ENCODE measurements at regions not wholly inside any gene's neighbourhood (a gene's known extent, or its start where the extent isn't known, plus 50 kb on each side); places are given as distances from the start of the nearest gene placed in this dataset.
"Not testable (repeated sequence)": the region's sequence is repeated elsewhere in the genome, so short reads cannot be mapped to it uniquely, and the experiment has no call there.

- Histone ChIP-seq H3K36me3 (ENCODE audit: insufficient read depth) (no peaks in the 10 kb centered on the region), H3K4me1 (ENCODE audit: insufficient read depth) (peaks cover 1% of the 10 kb centered on the region), H3K27ac (ENCODE audit: low read depth) (no peak overlapping the region), H3K4me3 (ENCODE audit: low read depth, low read length) (no peak overlapping the region)
- no peak for DNase-seq (ENCODE audit: extremely low spot score)
- WGBS = 75% methylated on average over 1 of the region's 1 CpG
These were observed 306.9 kb upstream of the NREP start for GRCh38 chr5:112063856-112064255.

GRCh38 chr5:112063191-112063590, 306.2 kb upstream of the NREP start:
- H3K27ac ChIP-seq (ENCODE audit: low read depth) = no peak overlapping the region
- WGBS = 73% methylated on average over 2 of the region's 2 CpGs
- DNase-seq (ENCODE audit: extremely low spot score) = no peak

GRCh38 chr5:112062181-112062580, 305.2 kb upstream of the NREP start:
- DNase-seq (ENCODE audit: extremely low spot score) = no peak
- 84% methylated on average over 2 of the region's 2 CpGs for WGBS
- Histone ChIP-seq H3K4me3 (ENCODE audit: low read depth, low read length) (no peak overlapping the region), H3K36me3 (ENCODE audit: insufficient read depth) (no peaks in the 10 kb centered on the region), H3K27ac (ENCODE audit: low read depth) (no peak overlapping the region), H3K4me1 (ENCODE audit: insufficient read depth) (peaks cover 1% of the 10 kb centered on the region)

More at GRCh38 chr5:112063191-112063590, 306.2 kb upstream of the NREP start:
- Histone ChIP-seq H3K4me3 (ENCODE audit: low read depth, low read length) (no peak overlapping the region), H3K4me1 (ENCODE audit: insufficient read depth) (peaks cover 1% of the 10 kb centered on the region), H3K36me3 (ENCODE audit: insufficient read depth) (no peaks in the 10 kb centered on the region)

GRCh38 chr5:112061666-112062065, 304.7 kb upstream of the NREP start:
- no peak overlapping the region for H3K27ac ChIP-seq (ENCODE audit: low read depth)
- WGBS = 37% methylated on average over 1 of the region's 1 CpG
- peaks cover 1% of the 10 kb centered on the region for H3K4me1 ChIP-seq (ENCODE audit: insufficient read depth)
- no peak for DNase-seq (ENCODE audit: extremely low spot score)
- no peak overlapping the region for H3K4me3 ChIP-seq (ENCODE audit: low read depth, low read length)
- no peaks in the 10 kb centered on the region for H3K36me3 ChIP-seq (ENCODE audit: insufficient read depth)

GRCh38 chr5:112059579-112060135, 302.7 kb upstream of the NREP start:
- Histone ChIP-seq H3K4me1 (ENCODE audit: insufficient read depth) (peaks cover 1% of the 10 kb centered on the region), H3K4me3 (ENCODE audit: low read depth, low read length) (no peak overlapping the region), H3K27ac (ENCODE audit: low read depth) (no peak overlapping the region), H3K36me3 (ENCODE audit: insufficient read depth) (no peaks in the 10 kb centered on the region)
- 88% methylated on average over 3 of the region's 3 CpGs for WGBS
- no peak for DNase-seq (ENCODE audit: extremely low spot score)

- Histone ChIP-seq H3K4me3 (ENCODE audit: low read depth, low read length) (no peak overlapping the region), H3K4me1 (ENCODE audit: insufficient read depth) (no peaks in the 10 kb centered on the region), H3K27ac (ENCODE audit: low read depth) (no peak overlapping the region), H3K36me3 (ENCODE audit: insufficient read depth) (no peaks in the 10 kb centered on the region)
- no peak for DNase-seq (ENCODE audit: extremely low spot score)
- 81% methylated on average over 3 of the region's 3 CpGs for WGBS
These were observed 292.7 kb upstream of the NREP start for GRCh38 chr5:112049738-112050137.

- WGBS = 96% methylated on average over 5 of the region's 5 CpGs
These were observed 279.2 kb upstream of the NREP start for GRCh38 chr5:112036206-112036605.

GRCh38 chr5:112034421-112034979, 277.5 kb upstream of the NREP start:
- H3K4me3 ChIP-seq (ENCODE audit: low read depth, low read length) = no peak overlapping the region
- DNase-seq (ENCODE audit: extremely low spot score) = peak; percentile 40
- H3K4me1 ChIP-seq (ENCODE audit: insufficient read depth) = no peaks in the 10 kb centered on the region
- no peak overlapping the region for H3K27ac ChIP-seq (ENCODE audit: low read depth)
- no peaks in the 10 kb centered on the region for H3K36me3 ChIP-seq (ENCODE audit: insufficient read depth)

More at GRCh38 chr5:112036206-112036605, 279.2 kb upstream of the NREP start:
- no peak overlapping the region for H3K27ac ChIP-seq (ENCODE audit: low read depth)
- no peak for DNase-seq (ENCODE audit: extremely low spot score)
- H3K4me1 ChIP-seq (ENCODE audit: insufficient read depth) = no peaks in the 10 kb centered on the region
- no peak overlapping the region for H3K4me3 ChIP-seq (ENCODE audit: low read depth, low read length)
- H3K36me3 ChIP-seq (ENCODE audit: insufficient read depth) = no peaks in the 10 kb centered on the region

GRCh38 chr5:112026879-112027278, 269.9 kb upstream of the NREP start:
- not testable (repeated sequence) for H3K4me1 ChIP-seq (ENCODE audit: insufficient read depth); DNase-seq (ENCODE audit: extremely low spot score); H3K36me3 ChIP-seq (ENCODE audit: insufficient read depth); H3K4me3 ChIP-seq (ENCODE audit: low read depth, low read length); H3K27ac ChIP-seq (ENCODE audit: low read depth)
- WGBS = 89% methylated on average over 3 of the region's 3 CpGs

- 0% methylated on average over 1 of the region's 1 CpG for WGBS
- no peaks in the 10 kb centered on the region for H3K4me1 ChIP-seq (ENCODE audit: insufficient read depth)
- no peak overlapping the region for H3K4me3 ChIP-seq (ENCODE audit: low read depth, low read length)
- H3K27ac ChIP-seq (ENCODE audit: low read depth) = no peak overlapping the region
- H3K36me3 ChIP-seq (ENCODE audit: insufficient read depth) = no peaks in the 10 kb centered on the region
- DNase-seq (ENCODE audit: extremely low spot score) = no peak
These were observed 268.8 kb upstream of the NREP start for GRCh38 chr5:112025757-112026156.

GRCh38 chr5:112024769-112025168, 267.8 kb upstream of the NREP start:
- 60% methylated on average over 2 of the region's 2 CpGs for WGBS
- DNase-seq (ENCODE audit: extremely low spot score) = no peak
- no peaks in the 10 kb centered on the region for H3K4me1 ChIP-seq (ENCODE audit: insufficient read depth)
- no peak overlapping the region for H3K27ac ChIP-seq (ENCODE audit: low read depth)
- no peak overlapping the region for H3K4me3 ChIP-seq (ENCODE audit: low read depth, low read length)
- H3K36me3 ChIP-seq (ENCODE audit: insufficient read depth) = no peaks in the 10 kb centered on the region

GRCh38 chr5:112024221-112024620, 267.2 kb upstream of the NREP start:
- no peak for DNase-seq (ENCODE audit: extremely low spot score)
- WGBS = 88% methylated on average over 3 of the region's 3 CpGs
- no peak overlapping the region for H3K4me3 ChIP-seq (ENCODE audit: low read depth, low read length)
- peaks cover 2% of the 10 kb centered on the region for H3K36me3 ChIP-seq (ENCODE audit: insufficient read depth)
- H3K27ac ChIP-seq (ENCODE audit: low read depth) = no peak overlapping the region
- no peaks in the 10 kb centered on the region for H3K4me1 ChIP-seq (ENCODE audit: insufficient read depth)

- Histone ChIP-seq H3K4me1 (ENCODE audit: insufficient read depth) (no peaks in the 10 kb centered on the region), H3K4me3 (ENCODE audit: low read depth, low read length) (no peak overlapping the region), H3K36me3 (ENCODE audit: insufficient read depth) (peaks cover 2% of the 10 kb centered on the region), H3K27ac (ENCODE audit: low read depth) (no peak overlapping the region)
- DNase-seq (ENCODE audit: extremely low spot score) = no peak
- 94% methylated on average over 3 of the region's 3 CpGs for WGBS
These were observed 266.8 kb upstream of the NREP start for GRCh38 chr5:112023766-112024165.

GRCh38 chr5:112018846-112019245, 261.9 kb upstream of the NREP start:
- peaks cover 2% of the 10 kb centered on the region for H3K36me3 ChIP-seq (ENCODE audit: insufficient read depth)
- no peak overlapping the region for H3K4me3 ChIP-seq (ENCODE audit: low read depth, low read length)
- WGBS = 86% methylated on average over 2 of the region's 2 CpGs
- H3K4me1 ChIP-seq (ENCODE audit: insufficient read depth) = no peaks in the 10 kb centered on the region
- no peak for DNase-seq (ENCODE audit: extremely low spot score)
- no peak overlapping the region for H3K27ac ChIP-seq (ENCODE audit: low read depth)

- Histone ChIP-seq H3K27ac (ENCODE audit: low read depth) (no peak overlapping the region), H3K4me1 (ENCODE audit: insufficient read depth) (no peaks in the 10 kb centered on the region), H3K4me3 (ENCODE audit: low read depth, low read length) (no peak overlapping the region), H3K36me3 (ENCODE audit: insufficient read depth) (peaks cover 2% of the 10 kb centered on the region)
- 98% methylated on average over 5 of the region's 5 CpGs for WGBS
- no peak for DNase-seq (ENCODE audit: extremely low spot score)
These were observed 260.0 kb upstream of the NREP start for GRCh38 chr5:112016980-112017379.
